ENCODE measurements at regions not wholly inside any gene's neighbourhood (a gene's known extent, or its start where the extent isn't known, plus 50 kb on each side); places are given as distances from the start of the nearest gene placed in this dataset.
"Not testable (repeated sequence)": the region's sequence is repeated elsewhere in the genome, so short reads cannot be mapped to it uniquely, and the experiment has no call there.

- DNase-seq (ENCODE audit: low spot score): no peak
- in situ Hi-C loops (cut with HindIII; ENCODE audit: low sequenced_read_pairs): no loop called here
Measured at GRCh38 chr5:34410411-34411139, 245.6 kb upstream of the RAI14 start.

GRCh38 chr5:34411470-34412346, 244.4 kb upstream of the RAI14 start:
- in situ Hi-C loops (cut with HindIII; ENCODE audit: low sequenced_read_pairs): no loop called here
- no peak for DNase-seq (ENCODE audit: low spot score)

GRCh38 chr5:34412736-34413135, 243.4 kb upstream of the RAI14 start:
- in situ Hi-C loops (cut with HindIII; ENCODE audit: low sequenced_read_pairs): no loop called here
- no peak for DNase-seq (ENCODE audit: low spot score)

- in situ Hi-C loops (cut with HindIII; ENCODE audit: low sequenced_read_pairs): no loop called here
- no peak for DNase-seq (ENCODE audit: low spot score)
Measured at GRCh38 chr5:34415559-34416198, 240.4 kb upstream of the RAI14 start.

- in situ Hi-C loops (cut with HindIII; ENCODE audit: low sequenced_read_pairs): no loop called here
- no peak for DNase-seq (ENCODE audit: low spot score)
Measured at GRCh38 chr5:34416501-34417008, 239.6 kb upstream of the RAI14 start.

GRCh38 chr5:34420191-34420590, 235.9 kb upstream of the RAI14 start:
- in situ Hi-C loops (cut with HindIII; ENCODE audit: low sequenced_read_pairs); DNase-seq (ENCODE audit: low spot score): not testable (repeated sequence)

GRCh38 chr5:34436761-34437501, 219.2 kb upstream of the RAI14 start:
- in situ Hi-C loops (cut with HindIII; ENCODE audit: low sequenced_read_pairs): no loop called here

GRCh38 chr5:34439601-34440000, 216.5 kb upstream of the RAI14 start:
- in situ Hi-C loops (cut with HindIII; ENCODE audit: low sequenced_read_pairs): no loop called here
- no peak for DNase-seq (ENCODE audit: low spot score)

More at GRCh38 chr5:34436761-34437501, 219.2 kb upstream of the RAI14 start:
- DNase-seq (ENCODE audit: low spot score): no peak

GRCh38 chr5:34441767-34442166, 214.4 kb upstream of the RAI14 start:
- DNase-seq (ENCODE audit: low spot score); in situ Hi-C loops (cut with HindIII; ENCODE audit: low sequenced_read_pairs): not testable (repeated sequence)

GRCh38 chr5:34447424-34447823, 208.7 kb upstream of the RAI14 start:
- no peak for DNase-seq (ENCODE audit: low spot score)
- in situ Hi-C loops (cut with HindIII; ENCODE audit: low sequenced_read_pairs): no loop called here

GRCh38 chr5:34449639-34450038, 206.5 kb upstream of the RAI14 start:
- in situ Hi-C loops (cut with HindIII; ENCODE audit: low sequenced_read_pairs): no loop called here
- DNase-seq (ENCODE audit: low spot score): no peak

GRCh38 chr5:34450338-34450737, 205.8 kb upstream of the RAI14 start:
- in situ Hi-C loops (cut with HindIII; ENCODE audit: low sequenced_read_pairs): no loop called here
- no peak for DNase-seq (ENCODE audit: low spot score)

GRCh38 chr5:34452170-34452828, 203.8 kb upstream of the RAI14 start:
- DNase-seq (ENCODE audit: low spot score): no peak

GRCh38 chr5:34455098-34455497, 201.0 kb upstream of the RAI14 start:
- in situ Hi-C loops (cut with HindIII; ENCODE audit: low sequenced_read_pairs): no loop called here
- DNase-seq (ENCODE audit: low spot score): no peak

More at GRCh38 chr5:34452170-34452828, 203.8 kb upstream of the RAI14 start:
- in situ Hi-C loops (cut with HindIII; ENCODE audit: low sequenced_read_pairs): no loop called here

GRCh38 chr5:34459908-34460307, 196.2 kb upstream of the RAI14 start:
- in situ Hi-C loops (cut with HindIII; ENCODE audit: low sequenced_read_pairs): no loop called here
- no peak for DNase-seq (ENCODE audit: low spot score)

GRCh38 chr5:34460496-34460895, 195.6 kb upstream of the RAI14 start:
- in situ Hi-C loops (cut with HindIII; ENCODE audit: low sequenced_read_pairs): no loop called here
- DNase-seq (ENCODE audit: low spot score): no peak

GRCh38 chr5:34464829-34465228, 191.3 kb upstream of the RAI14 start:
- in situ Hi-C loops (cut with HindIII; ENCODE audit: low sequenced_read_pairs): no loop called here

GRCh38 chr5:34465301-34465700, 190.8 kb upstream of the RAI14 start:
- DNase-seq (ENCODE audit: low spot score): peak; percentile 50
- in situ Hi-C loops (cut with HindIII; ENCODE audit: low sequenced_read_pairs): not testable (repeated sequence)

More at GRCh38 chr5:34464829-34465228, 191.3 kb upstream of the RAI14 start:
- no peak for DNase-seq (ENCODE audit: low spot score)
